ENCODE measurements at regions not wholly inside any gene's neighbourhood (a gene's known extent, or its start where the extent isn't known, plus 50 kb on each side); places are given as distances from the start of the nearest gene placed in this dataset.

DNA sequence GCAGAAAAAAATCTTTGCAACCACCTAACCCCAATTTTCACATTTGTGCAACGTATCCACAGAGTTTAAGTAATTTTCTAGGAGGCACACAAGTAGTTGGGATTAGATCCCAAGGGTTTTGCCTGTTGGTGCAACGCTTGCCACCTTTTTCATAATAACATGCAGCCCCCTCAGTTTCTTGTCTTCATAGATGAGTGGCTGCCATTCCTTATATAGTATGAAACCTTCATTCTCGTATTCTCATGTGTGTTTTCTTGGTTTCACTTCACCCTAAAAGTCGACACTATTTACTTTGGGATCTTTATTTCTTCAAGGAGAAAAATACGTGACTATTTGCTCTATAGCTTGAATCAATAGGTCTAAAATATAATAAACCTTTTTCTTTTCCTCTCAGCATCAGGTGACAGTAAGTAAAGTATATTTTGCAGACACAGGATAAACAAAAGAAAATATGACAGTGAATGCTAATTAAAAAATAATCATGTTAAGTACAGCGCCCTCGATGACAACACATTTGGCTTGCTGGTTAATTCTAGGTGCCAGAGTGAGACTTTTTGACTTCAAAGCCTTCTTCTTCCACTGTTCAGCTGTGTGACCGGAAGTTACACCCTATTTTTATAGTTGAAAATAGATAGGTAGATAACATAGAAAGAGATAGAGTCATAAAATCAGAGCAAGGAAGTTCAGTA lies 342.8 kb upstream of the CCNG1 start:
- TF ChIP-seq, protein P1, sequence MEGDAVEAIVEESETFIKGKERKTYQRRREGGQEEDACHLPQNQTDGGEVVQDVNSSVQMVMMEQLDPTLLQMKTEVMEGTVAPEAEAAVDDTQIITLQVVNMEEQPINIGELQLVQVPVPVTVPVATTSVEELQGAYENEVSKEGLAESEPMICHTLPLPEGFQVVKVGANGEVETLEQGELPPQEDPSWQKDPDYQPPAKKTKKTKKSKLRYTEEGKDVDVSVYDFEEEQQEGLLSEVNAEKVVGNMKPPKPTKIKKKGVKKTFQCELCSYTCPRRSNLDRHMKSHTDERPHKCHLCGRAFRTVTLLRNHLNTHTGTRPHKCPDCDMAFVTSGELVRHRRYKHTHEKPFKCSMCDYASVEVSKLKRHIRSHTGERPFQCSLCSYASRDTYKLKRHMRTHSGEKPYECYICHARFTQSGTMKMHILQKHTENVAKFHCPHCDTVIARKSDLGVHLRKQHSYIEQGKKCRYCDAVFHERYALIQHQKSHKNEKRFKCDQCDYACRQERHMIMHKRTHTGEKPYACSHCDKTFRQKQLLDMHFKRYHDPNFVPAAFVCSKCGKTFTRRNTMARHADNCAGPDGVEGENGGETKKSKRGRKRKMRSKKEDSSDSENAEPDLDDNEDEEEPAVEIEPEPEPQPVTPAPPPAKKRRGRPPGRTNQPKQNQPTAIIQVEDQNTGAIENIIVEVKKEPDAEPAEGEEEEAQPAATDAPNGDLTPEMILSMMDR (IDR thresholded peaks at IDR 0.05; ENCODE audit: insufficient read depth, low read length, poor library complexity, severe bottlenecking): no peak
- no peak for TF ChIP-seq EZH2phosphoT487 (conservative IDR thresholded peaks at IDR 0.05; ENCODE audit: low read length)

All from SU-DHL-6 (cell line).